D721Med (cell line): ENCODE measurements at regions not wholly inside any gene's neighbourhood (a gene's known extent, or its start where the extent isn't known, plus 50 kb on each side); places are given as distances from the start of the nearest gene placed in this dataset.

Experiments used
- DNase-seq: peaks from one replicate; pipeline ENCODE4 v3.0.0; 2011; ENCODE audit warnings: low spot score; ENCODE audit not compliant: insufficient read length
- FAIRE-seq: peaks from 2 replicates; lab custom pipeline; 2011; peaks lifted over from hg19 to GRCh38; lab: Jason Lieb, UNC
- CTCF ChIP-seq: IDR thresholded peaks from 2 replicates; pipeline ENCODE4 v1.5.1; 2012; ENCODE audit warnings: mild to moderate bottlenecking, control low read depth; ENCODE audit not compliant: insufficient read depth; ENCODE audit errors: missing control alignments

- no peak for DNase-seq
- no peak for FAIRE-seq
- TF ChIP-seq CTCF, result no peak
Observed at GRCh38 chr11:91421641-91422040, 803.0 kb upstream of the FAT3 start.

- FAIRE-seq (no peak), DNase-seq (no peak)
- TF ChIP-seq CTCF, result no peak
Observed at GRCh38 chr11:91407842-91408241, 816.8 kb upstream of the FAT3 start.

GRCh38 chr11:91406009-91406408 is 818.6 kb upstream of the FAT3 start:
- DNase-seq, result no peak
- TF ChIP-seq CTCF, result no peak
- FAIRE-seq, result no peak

DNA sequence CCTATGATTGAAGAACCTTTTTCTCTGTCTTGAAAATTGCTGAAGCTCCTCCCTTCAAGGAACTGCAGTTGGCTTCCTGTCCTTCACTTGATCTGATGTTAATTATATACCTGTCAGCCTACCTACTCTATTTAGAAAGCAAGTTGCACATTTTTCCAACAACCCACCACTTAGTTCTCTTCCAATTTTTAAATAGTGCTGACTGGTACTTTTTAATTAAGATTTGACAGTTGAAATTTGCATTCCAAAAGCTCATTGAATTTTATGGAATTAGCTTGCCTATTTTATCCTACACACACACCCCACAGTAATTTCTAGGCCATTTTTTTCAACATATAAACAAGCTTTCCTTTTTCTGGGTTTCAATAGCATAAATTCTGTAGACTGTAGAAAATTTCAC is 820.3 kb upstream of the FAT3 start:
- no peak for FAIRE-seq
- TF ChIP-seq CTCF, result no peak
- no peak for DNase-seq

DNA sequence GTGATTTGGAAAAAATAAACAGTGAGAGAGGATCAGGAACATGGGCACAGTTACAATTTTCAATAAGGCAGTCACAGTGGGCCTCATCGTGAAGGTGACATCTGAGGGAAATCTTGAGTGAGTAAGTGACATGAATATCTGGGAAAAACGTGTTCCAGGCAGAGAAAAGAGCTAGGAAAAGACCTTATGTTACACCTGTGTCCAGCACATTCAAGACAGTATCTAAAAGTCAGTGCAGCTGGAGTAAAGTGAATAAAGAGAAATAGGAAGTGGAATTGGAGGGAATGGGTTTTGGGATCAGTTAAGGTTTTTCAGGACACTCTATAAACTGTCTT is 827.5 kb upstream of the FAT3 start:
- FAIRE-seq, result no peak
- TF ChIP-seq CTCF, result no peak
- DNase-seq, result no peak

DNA sequence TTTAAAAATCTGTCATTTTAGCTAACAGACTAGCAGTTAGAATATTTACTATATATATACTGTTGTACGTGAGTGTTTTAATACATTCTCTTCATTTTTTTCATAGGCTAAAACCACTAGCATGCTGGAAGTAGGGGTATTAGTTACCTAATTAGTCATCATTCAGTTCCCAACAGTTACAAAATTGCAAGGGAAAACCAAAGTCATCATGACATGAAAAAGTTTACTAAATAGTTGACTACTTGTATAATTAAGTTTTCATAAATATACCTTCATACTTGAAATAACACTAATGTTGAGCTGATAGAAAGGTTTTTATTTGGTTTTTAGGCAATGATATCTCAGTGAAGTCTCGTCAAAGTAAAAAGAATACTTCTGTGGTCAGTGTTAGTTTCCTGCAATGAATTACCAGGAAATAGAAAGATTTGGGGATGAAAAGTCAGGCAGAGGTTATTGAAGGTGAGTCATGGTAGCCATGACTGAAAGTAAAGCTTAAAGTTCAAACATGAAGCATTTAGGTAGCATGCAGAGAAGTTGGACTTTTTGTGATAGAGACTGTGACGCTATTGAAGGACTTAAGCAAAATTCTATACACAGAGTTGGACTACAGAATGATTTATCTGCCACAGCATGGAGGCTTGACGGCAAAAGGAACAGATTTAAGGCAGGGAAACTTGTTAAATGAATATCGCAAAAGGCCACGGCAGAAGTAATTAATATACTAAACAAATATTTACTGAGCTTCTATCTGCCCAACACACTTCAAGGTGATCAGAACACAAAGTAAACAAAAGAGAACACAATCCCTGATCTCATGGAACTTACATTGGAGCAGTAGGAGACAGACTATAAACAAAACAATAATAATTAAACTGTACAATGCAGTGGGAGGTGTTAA is 828.1 kb upstream of the FAT3 start:
- no peak for DNase-seq
- FAIRE-seq, result no peak
- TF ChIP-seq CTCF, result no peak

DNA sequence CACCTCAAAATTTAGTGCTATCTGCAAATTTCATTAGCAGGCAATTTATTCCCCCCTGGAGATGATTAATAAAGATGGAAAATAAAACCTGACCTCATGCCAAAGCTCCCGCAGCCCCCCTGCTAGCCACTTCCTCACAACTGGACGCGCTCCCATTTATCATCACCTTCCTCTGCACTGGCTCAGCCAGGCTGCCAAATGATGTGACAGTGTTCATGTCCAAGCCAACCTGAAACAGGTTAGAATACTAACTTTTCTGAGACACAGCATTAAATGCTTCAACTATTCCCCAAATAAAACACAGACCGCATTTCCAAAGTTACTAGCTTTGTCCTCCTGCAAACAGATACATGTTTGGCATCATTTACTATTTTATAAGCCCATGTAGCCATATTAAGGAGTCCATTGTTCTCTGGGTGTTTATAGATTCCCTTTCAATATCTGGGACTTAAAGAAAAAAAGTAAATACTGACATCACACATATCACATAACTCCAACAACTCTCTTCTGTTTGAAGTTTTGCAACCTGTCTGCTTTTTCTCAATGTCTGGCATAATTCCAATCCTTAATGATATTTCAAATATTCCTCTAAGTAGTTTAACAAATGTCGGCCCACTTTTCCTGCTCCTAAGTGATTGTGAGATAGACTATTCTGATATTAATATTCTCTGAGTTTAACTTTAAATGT is 829.7 kb upstream of the FAT3 start:
- FAIRE-seq, result no peak
- no peak for TF ChIP-seq CTCF
- no peak for DNase-seq
